IgD-negative memory B cell (primary cell): ENCODE measurements at regions not wholly inside any gene's neighbourhood (a gene's known extent, or its start where the extent isn't known, plus 50 kb on each side); places are given as distances from the start of the nearest gene placed in this dataset.

Source experiments
- H3K27ac Mint-ChIP-seq, 3 donors: one replicate each; pipeline ENCODE4 v1.8.0; 2020 to 2022; ENCODE audit warnings: mild to moderate bottlenecking in 3 of 3, mixed read lengths in 3 of 3, moderate library complexity in 1 of 3
- H3K27me3 Mint-ChIP-seq: one replicate; pipeline ENCODE4 v1.8.0; 2021; ENCODE audit warnings: mixed read lengths
- H3K36me3 Mint-ChIP-seq: one replicate; pipeline ENCODE4 v1.8.0; 2020; ENCODE audit warnings: mild to moderate bottlenecking, mixed read lengths
- H3K4me1 Mint-ChIP-seq, 3 donors: one replicate each; pipeline ENCODE4 v1.8.0; 2020 to 2022; ENCODE audit warnings: mixed read lengths in 3 of 3, mild to moderate bottlenecking in 1 of 3
- H3K4me3 Mint-ChIP-seq, 4 donors: one replicate each; pipeline ENCODE4 v1.8.0; 2020 to 2022; ENCODE audit warnings: mild to moderate bottlenecking in 4 of 4, mixed read lengths in 4 of 4, moderate library complexity in 3 of 4
- H3K9me3 Mint-ChIP-seq, 3 donors: one replicate each; pipeline ENCODE4 v1.8.0; 2020 to 2021; ENCODE audit warnings: mixed read lengths in 3 of 3, mild to moderate bottlenecking in 1 of 3

GRCh38 chr2:117686699-117687098 lies 127.8 kb upstream of the DDX18 start:
- H3K27me3 Mint-ChIP-seq = no peaks in the 10 kb centered on the region
- no peak overlapping the region for H3K27ac Mint-ChIP-seq
- no peak overlapping the region for H3K4me3 Mint-ChIP-seq
- peaks cover 0 to 4% (median 0%) of the 10 kb centered on the region in 3 donors for H3K9me3 Mint-ChIP-seq
- no peaks in the 10 kb centered on the region for H3K4me1 Mint-ChIP-seq
- H3K36me3 Mint-ChIP-seq = no peaks in the 10 kb centered on the region

DNA sequence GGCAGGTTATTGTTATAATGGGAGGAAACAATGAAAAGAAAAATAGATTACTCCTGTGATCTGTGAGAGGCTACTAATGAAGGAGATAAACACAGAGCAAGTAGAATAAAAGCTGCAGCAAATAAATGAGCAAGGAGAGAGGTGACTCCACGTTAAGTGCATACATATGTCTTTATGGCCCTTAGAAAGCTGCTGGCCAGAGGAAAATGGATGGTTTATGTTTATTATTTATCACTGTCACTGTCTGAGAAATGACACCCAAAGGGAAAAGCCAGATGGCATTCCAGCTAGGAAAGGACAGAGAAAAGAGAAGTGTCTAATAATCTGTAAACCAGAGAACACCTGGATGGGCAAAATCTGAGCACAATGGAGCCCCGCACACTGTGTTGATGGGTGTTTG lies 122.9 kb upstream of the DDX18 start:
- no peaks in the 10 kb centered on the region for H3K27me3 Mint-ChIP-seq
- H3K4me3 Mint-ChIP-seq = no peak overlapping the region
- no peak overlapping the region for H3K27ac Mint-ChIP-seq
- H3K4me1 Mint-ChIP-seq = no peaks in the 10 kb centered on the region
- H3K9me3 Mint-ChIP-seq = no peaks in the 10 kb centered on the region
- H3K36me3 Mint-ChIP-seq = no peaks in the 10 kb centered on the region

- Mint-ChIP-seq H3K4me3 (no peak overlapping the region), H3K27me3 (no peaks in the 10 kb centered on the region), H3K9me3 (no peaks in the 10 kb centered on the region), H3K27ac (no peak overlapping the region), H3K4me1 (no peaks in the 10 kb centered on the region), H3K36me3 (no peaks in the 10 kb centered on the region)
These were observed 122.3 kb upstream of the DDX18 start for GRCh38 chr2:117692001-117692763.

DNA sequence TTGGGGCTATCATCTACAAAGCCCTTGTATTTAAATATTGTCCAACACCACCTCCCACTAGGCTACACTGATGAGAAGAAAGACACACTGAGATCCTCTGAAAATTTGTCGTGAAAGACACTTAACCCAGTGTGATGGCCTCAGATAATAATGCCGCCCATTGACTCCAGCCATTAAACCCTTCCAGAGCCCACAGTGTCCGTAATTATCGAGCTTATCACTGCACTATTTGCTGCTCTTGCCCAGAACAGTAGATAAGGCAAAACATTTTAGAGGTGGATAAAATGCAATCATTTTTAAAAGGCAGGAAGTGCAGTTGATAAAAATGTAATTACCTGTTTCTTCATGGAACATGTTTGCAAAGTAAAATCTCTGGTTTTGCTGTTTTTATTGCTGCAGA lies 121.3 kb upstream of the DDX18 start:
- Mint-ChIP-seq H3K27ac (no peak overlapping the region), H3K27me3 (peaks cover 2% of the 10 kb centered on the region), H3K36me3 (no peaks in the 10 kb centered on the region), H3K4me3 (no peak overlapping the region), H3K9me3 (no peaks in the 10 kb centered on the region), H3K4me1 (no peaks in the 10 kb centered on the region)

DNA sequence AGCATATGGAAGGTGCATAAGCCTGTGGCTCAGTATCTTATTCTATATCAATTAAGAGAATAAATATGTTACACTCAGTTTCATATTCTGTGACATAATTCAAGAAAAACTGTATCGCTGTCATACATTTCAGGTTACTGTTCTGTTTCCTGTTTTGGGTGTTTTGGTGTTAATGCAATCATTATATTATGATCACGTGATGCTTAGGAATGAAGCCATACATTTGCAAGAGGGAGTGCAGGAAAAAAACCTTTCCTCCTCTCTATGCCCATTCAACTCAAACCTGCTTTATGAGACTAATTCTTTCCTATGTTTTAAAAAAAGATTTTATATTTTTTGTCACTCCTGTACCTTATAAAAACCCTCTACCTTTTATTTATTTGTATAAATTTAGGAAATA lies 120.8 kb upstream of the DDX18 start:
- no peak overlapping the region for H3K27ac Mint-ChIP-seq

DNA sequence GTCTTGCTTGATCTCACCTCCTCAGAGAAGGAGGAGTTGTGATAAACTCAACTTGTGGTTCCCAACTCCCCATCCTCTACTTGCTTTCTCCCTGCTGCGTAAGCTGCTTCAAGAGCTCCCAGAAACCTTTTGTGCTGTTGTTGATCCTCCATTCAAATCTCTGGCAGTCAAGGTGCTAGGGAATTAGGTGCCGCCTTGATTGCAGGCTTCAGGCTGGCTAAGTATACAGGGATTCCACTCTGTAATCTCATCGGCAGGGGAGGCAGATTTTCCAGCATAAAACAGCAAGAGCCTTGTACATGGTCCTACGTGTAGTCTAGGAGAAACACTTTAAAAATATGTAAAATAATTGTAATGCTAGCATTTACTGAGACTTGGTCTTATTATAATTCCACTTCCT lies 116.2 kb upstream of the DDX18 start:
- peaks cover 2% of the 10 kb centered on the region for H3K27me3 Mint-ChIP-seq
- H3K4me3 Mint-ChIP-seq = no peak overlapping the region
- H3K27ac Mint-ChIP-seq = no peak overlapping the region
- H3K9me3 Mint-ChIP-seq = no peaks in the 10 kb centered on the region
- H3K4me1 Mint-ChIP-seq = no peaks in the 10 kb centered on the region
- no peaks in the 10 kb centered on the region for H3K36me3 Mint-ChIP-seq

More for the DNA sequence above, 120.8 kb upstream of the DDX18 start:
- H3K36me3 Mint-ChIP-seq = no peaks in the 10 kb centered on the region
- H3K9me3 Mint-ChIP-seq = no peaks in the 10 kb centered on the region
- peaks cover 2% of the 10 kb centered on the region for H3K27me3 Mint-ChIP-seq
- no peaks in the 10 kb centered on the region for H3K4me1 Mint-ChIP-seq
- H3K4me3 Mint-ChIP-seq = no peak overlapping the region

DNA sequence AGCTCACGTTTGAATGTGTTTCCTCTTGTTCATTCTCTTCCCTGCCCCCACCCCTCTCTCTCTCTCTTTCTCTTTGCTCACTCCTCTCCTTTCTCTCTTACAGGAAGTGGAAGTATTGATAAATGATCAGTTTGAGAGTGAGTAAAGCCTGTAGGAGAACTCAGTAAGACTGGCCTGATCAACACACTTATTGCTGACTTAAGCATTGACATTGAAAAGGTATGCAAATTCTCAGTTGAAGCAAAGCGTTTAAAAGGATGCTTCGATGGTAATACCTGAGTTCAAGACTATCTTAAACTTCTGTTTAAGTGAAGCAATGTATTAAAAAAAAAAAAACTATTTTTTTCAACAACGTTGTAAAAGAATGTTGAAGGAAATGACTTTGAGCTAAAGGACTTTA lies 115.7 kb upstream of the DDX18 start:
- Mint-ChIP-seq H3K9me3 (no peaks in the 10 kb centered on the region), H3K36me3 (no peaks in the 10 kb centered on the region), H3K27me3 (peaks cover 2% of the 10 kb centered on the region), H3K4me3 (no peak overlapping the region), H3K4me1 (no peaks in the 10 kb centered on the region), H3K27ac (no peak overlapping the region)

GRCh38 chr2:117700471-117700870 lies 114.0 kb upstream of the DDX18 start:
- Mint-ChIP-seq H3K4me1 (no peaks in the 10 kb centered on the region), H3K4me3 (no peak overlapping the region), H3K27ac (no peak overlapping the region), H3K27me3 (peaks cover 4% of the 10 kb centered on the region), H3K36me3 (no peaks in the 10 kb centered on the region), H3K9me3 (no peaks in the 10 kb centered on the region)

GRCh38 chr2:117701365-117701764 lies 113.1 kb upstream of the DDX18 start:
- Mint-ChIP-seq H3K4me1 (no peaks in the 10 kb centered on the region), H3K9me3 (no peaks in the 10 kb centered on the region), H3K27ac (no peak overlapping the region), H3K36me3 (no peaks in the 10 kb centered on the region), H3K27me3 (peaks cover 5% of the 10 kb centered on the region), H3K4me3 (no peak overlapping the region)

GRCh38 chr2:117702098-117702497 lies 112.4 kb upstream of the DDX18 start:
- Mint-ChIP-seq H3K27me3 (peaks cover 5% of the 10 kb centered on the region), H3K4me3 (no peak overlapping the region), H3K4me1 (no peaks in the 10 kb centered on the region), H3K27ac (no peak overlapping the region), H3K9me3 (no peaks in the 10 kb centered on the region), H3K36me3 (no peaks in the 10 kb centered on the region)

GRCh38 chr2:117703858-117704257 lies 110.6 kb upstream of the DDX18 start:
- H3K4me1 Mint-ChIP-seq = no peaks in the 10 kb centered on the region
- peaks cover 0 to 2% (median 0%) of the 10 kb centered on the region in 3 donors for H3K9me3 Mint-ChIP-seq
- H3K4me3 Mint-ChIP-seq = no peak overlapping the region
- H3K27me3 Mint-ChIP-seq = peaks cover 4% of the 10 kb centered on the region
- no peak overlapping the region for H3K27ac Mint-ChIP-seq
- no peaks in the 10 kb centered on the region for H3K36me3 Mint-ChIP-seq

DNA sequence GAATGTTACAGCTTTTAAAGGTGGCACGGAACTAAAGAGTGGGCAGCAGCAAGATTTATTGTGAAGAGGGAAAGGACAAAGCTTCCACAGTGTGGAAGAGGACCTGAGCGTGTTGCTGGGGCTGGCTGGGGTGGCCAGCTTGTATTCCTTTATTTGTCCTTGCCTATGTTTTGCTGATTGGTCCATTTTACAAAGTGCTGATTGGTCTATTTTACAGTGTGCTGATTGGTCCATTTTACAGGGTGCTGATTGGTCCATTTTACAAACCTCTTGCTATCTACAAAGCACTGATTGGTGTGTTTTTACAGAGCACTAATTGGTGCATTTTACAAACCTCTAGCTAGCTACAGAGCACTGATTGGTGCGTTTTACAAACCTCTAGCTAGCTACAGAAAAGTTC lies 109.7 kb upstream of the DDX18 start:
- Mint-ChIP-seq H3K27ac (no peak overlapping the region), H3K36me3 (no peaks in the 10 kb centered on the region), H3K27me3 (peaks cover 5% of the 10 kb centered on the region), H3K4me3 (no peak overlapping the region), H3K4me1 (no peaks in the 10 kb centered on the region), H3K9me3 (peaks cover 0 to 2% (median 0%) of the 10 kb centered on the region in 3 donors)

DNA sequence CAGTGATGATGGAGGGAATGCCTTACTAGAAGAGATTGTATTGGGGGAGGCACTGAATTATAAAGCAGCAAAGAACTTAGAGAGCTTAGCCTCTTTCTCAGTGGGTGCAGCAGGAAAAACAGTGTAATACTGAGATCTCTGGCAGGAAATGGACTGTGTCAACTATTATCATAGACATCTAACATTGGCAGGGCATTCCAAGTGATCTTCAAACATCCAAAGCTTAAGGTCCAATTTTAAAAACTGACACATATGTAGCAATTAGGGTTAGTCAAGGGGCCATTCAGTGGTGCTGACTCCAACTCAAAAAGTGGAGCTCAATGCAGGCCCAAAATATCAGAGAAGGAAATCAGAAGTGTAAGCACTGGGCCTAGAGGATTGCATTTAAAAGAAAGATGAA lies 106.6 kb upstream of the DDX18 start:
- Mint-ChIP-seq H3K27me3 (peaks cover 5% of the 10 kb centered on the region), H3K27ac (no peak overlapping the region), H3K9me3 (peaks cover 0 to 3% (median 2%) of the 10 kb centered on the region in 3 donors), H3K4me1 (no peaks in the 10 kb centered on the region), H3K4me3 (no peak overlapping the region), H3K36me3 (no peaks in the 10 kb centered on the region)

GRCh38 chr2:117712684-117713083 lies 101.8 kb upstream of the DDX18 start:
- Mint-ChIP-seq H3K9me3 (peaks cover 1 to 3% (median 3%) of the 10 kb centered on the region in 3 donors), H3K27ac (no peak overlapping the region), H3K4me1 (no peaks in the 10 kb centered on the region), H3K4me3 (no peak overlapping the region), H3K27me3 (peaks cover 3% of the 10 kb centered on the region), H3K36me3 (no peaks in the 10 kb centered on the region)

DNA sequence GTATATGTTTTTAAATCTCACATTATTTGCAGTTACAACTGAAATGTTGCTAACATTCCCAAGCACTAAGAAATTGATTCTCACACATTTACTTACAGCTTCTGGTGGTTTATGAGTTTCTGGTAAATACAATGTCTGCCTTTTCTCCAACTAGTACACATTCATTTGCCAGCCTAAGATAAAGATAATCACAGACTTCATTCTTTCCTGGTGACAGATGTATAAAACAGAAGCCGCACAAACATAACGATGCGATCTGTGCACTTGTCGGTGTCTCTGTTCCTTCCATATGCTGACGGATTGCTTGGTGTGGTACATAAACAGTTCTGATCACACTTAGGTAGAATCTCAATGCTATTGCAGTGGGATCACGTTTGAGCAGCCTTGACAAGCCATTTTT lies 100.4 kb upstream of the DDX18 start:
- Mint-ChIP-seq H3K4me3 (no peak overlapping the region), H3K27me3 (no peaks in the 10 kb centered on the region), H3K4me1 (no peaks in the 10 kb centered on the region), H3K27ac (no peak overlapping the region), H3K36me3 (no peaks in the 10 kb centered on the region), H3K9me3 (peaks cover 1 to 3% (median 2%) of the 10 kb centered on the region in 3 donors)

DNA sequence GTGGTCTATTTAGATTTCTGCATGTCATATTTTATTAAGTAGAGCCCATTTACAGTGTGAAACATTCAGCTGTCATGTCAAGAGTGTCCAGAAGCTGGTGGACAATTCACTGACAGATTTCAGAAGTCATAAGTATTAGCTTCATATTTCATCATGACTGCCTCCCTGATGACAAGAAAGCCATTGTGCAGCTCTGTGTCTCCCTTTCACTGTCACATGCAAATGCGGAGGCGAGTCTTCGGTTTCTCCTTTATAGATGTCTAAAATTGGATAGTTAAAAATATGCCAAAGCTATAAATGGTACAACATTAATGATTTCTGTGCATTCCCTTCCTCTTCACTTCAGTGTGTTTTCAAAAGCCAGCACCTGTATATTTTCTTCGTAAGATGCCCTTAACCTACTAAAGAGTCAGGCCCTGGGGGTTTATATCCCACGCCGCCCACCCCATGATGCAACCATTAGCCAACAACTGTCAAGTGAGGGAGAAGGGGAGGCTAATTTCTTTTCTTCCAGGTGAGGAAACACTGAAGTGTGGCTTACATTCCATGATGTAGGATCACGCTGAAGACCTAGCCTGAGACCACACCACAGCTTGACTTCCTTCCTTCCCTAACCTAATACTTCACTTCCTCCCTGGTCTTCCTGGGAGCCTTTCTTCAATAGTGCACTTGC lies 99.6 kb upstream of the DDX18 start:
- Mint-ChIP-seq H3K9me3 (peaks cover 1 to 3% (median 2%) of the 10 kb centered on the region in 3 donors), H3K4me1 (no peaks in the 10 kb centered on the region), H3K36me3 (no peaks in the 10 kb centered on the region), H3K27me3 (no peaks in the 10 kb centered on the region), H3K4me3 (no peak overlapping the region), H3K27ac (no peak overlapping the region)
